ENCODE measurements at regions not wholly inside any gene's neighbourhood (a gene's known extent, or its start where the extent isn't known, plus 50 kb on each side); places are given as distances from the start of the nearest gene placed in this dataset.
A peak's percentile ranks its signal among the peaks of the same experiment; 100 is the strongest.
"Not testable (repeated sequence)": the region's sequence is repeated elsewhere in the genome, so short reads cannot be mapped to it uniquely, and the experiment has no call there.

- DNase-seq, result no peak
Observed at GRCh38 chr4:62510228-62510627, 1310.1 kb downstream of the ADGRL3 start.

GRCh38 chr4:62500296-62500695, 1300.2 kb downstream of the ADGRL3 start:
- DNase-seq, result no peak

- no peak for DNase-seq
Observed at GRCh38 chr4:62495032-62495431, 1294.9 kb downstream of the ADGRL3 start.

- DNase-seq, result not testable (repeated sequence)
Observed at GRCh38 chr4:62491756-62492155, 1291.6 kb downstream of the ADGRL3 start.

GRCh38 chr4:62490635-62491034, 1290.5 kb downstream of the ADGRL3 start:
- no peak for DNase-seq

- no peak for DNase-seq
Observed at GRCh38 chr4:62487016-62487415, 1286.9 kb downstream of the ADGRL3 start.

GRCh38 chr4:62484357-62484756, 1284.2 kb downstream of the ADGRL3 start:
- no peak for DNase-seq

GRCh38 chr4:62482355-62482754, 1282.2 kb downstream of the ADGRL3 start:
- no peak for DNase-seq

GRCh38 chr4:62475596-62475995, 1275.5 kb downstream of the ADGRL3 start:
- no peak for DNase-seq

- no peak for DNase-seq
Observed at GRCh38 chr4:62474802-62475201, 1274.7 kb downstream of the ADGRL3 start.

- DNase-seq, result no peak
Observed at GRCh38 chr4:62471021-62471420, 1270.9 kb downstream of the ADGRL3 start.

- DNase-seq, result no peak
Observed at GRCh38 chr4:62470421-62470983, 1270.4 kb downstream of the ADGRL3 start.

- no peak for DNase-seq
Observed at GRCh38 chr4:62470020-62470419, 1269.9 kb downstream of the ADGRL3 start.

GRCh38 chr4:62461961-62462360, 1261.8 kb downstream of the ADGRL3 start:
- DNase-seq, result no peak

GRCh38 chr4:62460329-62460728, 1260.2 kb downstream of the ADGRL3 start:
- DNase-seq, result no peak

- DNase-seq, result no peak
Observed at GRCh38 chr4:62457356-62457755, 1257.2 kb downstream of the ADGRL3 start.

GRCh38 chr4:62455871-62456270, 1255.7 kb downstream of the ADGRL3 start:
- no peak for DNase-seq

- DNase-seq, result no peak
Observed at GRCh38 chr4:62454535-62454934, 1254.4 kb downstream of the ADGRL3 start.

- DNase-seq, result no peak
Observed at GRCh38 chr4:62450740-62451139, 1250.6 kb downstream of the ADGRL3 start.

GRCh38 chr4:62449538-62449937, 1249.4 kb downstream of the ADGRL3 start:
- DNase-seq, result no peak

GRCh38 chr4:62448911-62449310, 1248.8 kb downstream of the ADGRL3 start:
- no peak for DNase-seq

GRCh38 chr4:62439051-62439450, 1238.9 kb downstream of the ADGRL3 start:
- no peak for DNase-seq

- no peak for DNase-seq
Observed at GRCh38 chr4:62434921-62435320, 1234.8 kb downstream of the ADGRL3 start.

GRCh38 chr4:62431513-62432231, 1231.5 kb downstream of the ADGRL3 start:
- peak; percentile 12 for DNase-seq

GRCh38 chr4:62429297-62429696, 1229.2 kb downstream of the ADGRL3 start:
- DNase-seq, result no peak
